Type B pancreatic cell (in vitro differentiated cells): ENCODE measurements at regions not wholly inside any gene's neighbourhood (a gene's known extent, or its start where the extent isn't known, plus 50 kb on each side); places are given as distances from the start of the nearest gene placed in this dataset.

Source experiments
- DNase-seq: peaks from one replicate; pipeline ENCODE4 v3.0.0; 2021; ENCODE audit warnings: mixed read lengths; ENCODE audit not compliant: unreplicated experiment; ENCODE audit errors: extremely low spot score
- H3K27ac Mint-ChIP-seq: 2 replicates; pipeline ENCODE4 v1.8.0; 2021; ENCODE audit warnings: mild to moderate bottlenecking, mixed read lengths
- H3K27me3 Mint-ChIP-seq: 2 replicates; pipeline ENCODE4 v1.8.0; 2021; ENCODE audit warnings: mixed read lengths
- H3K36me3 Mint-ChIP-seq: 2 replicates; pipeline ENCODE4 v1.8.0; 2021; ENCODE audit warnings: mixed read lengths
- H3K4me1 Mint-ChIP-seq: one replicate; pipeline ENCODE4 v1.8.0; 2021; ENCODE audit warnings: mixed read lengths; ENCODE audit not compliant: unreplicated experiment
- H3K4me3 Mint-ChIP-seq: 2 replicates; pipeline ENCODE4 v1.8.0; 2021; ENCODE audit warnings: mild to moderate bottlenecking, mixed read lengths
- H3K9me3 Mint-ChIP-seq: 2 replicates; pipeline ENCODE4 v1.8.0; 2021; ENCODE audit warnings: mixed read lengths
- TF ChIP-seq, protein P1 (sequence below): fragments of 200-600 bp; sonication (generic); conservative IDR thresholded peaks from 2 replicates; pipeline ENCODE4 v1.5.0; 2021; ENCODE audit warnings: antibody characterized with exemption, mild to moderate bottlenecking

DNA sequence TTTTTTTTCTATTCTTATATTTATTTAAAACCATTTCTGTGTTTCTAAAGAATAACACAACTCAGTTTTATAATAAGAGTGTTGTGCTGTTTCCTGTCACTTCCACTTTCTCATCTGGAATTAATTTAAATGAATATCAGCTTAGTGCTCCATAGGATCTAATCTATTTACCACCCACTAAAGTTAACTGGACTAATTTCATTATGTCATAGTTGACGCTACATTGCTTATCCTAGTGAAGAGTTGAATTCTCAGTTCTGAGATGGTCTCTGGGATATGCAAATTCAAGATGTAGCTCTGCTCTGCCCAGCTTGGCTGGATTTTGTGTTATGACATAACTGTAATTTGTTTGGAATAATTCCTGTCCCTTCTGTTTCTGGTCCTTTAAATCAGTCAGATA lies 380.1 kb downstream of the METTL15 start:
- H3K4me3 Mint-ChIP-seq = no peak overlapping the region
- no peaks in the 10 kb centered on the region for H3K4me1 Mint-ChIP-seq
- peaks cover 3% of the 10 kb centered on the region for H3K9me3 Mint-ChIP-seq
- TF ChIP-seq, protein P1, sequence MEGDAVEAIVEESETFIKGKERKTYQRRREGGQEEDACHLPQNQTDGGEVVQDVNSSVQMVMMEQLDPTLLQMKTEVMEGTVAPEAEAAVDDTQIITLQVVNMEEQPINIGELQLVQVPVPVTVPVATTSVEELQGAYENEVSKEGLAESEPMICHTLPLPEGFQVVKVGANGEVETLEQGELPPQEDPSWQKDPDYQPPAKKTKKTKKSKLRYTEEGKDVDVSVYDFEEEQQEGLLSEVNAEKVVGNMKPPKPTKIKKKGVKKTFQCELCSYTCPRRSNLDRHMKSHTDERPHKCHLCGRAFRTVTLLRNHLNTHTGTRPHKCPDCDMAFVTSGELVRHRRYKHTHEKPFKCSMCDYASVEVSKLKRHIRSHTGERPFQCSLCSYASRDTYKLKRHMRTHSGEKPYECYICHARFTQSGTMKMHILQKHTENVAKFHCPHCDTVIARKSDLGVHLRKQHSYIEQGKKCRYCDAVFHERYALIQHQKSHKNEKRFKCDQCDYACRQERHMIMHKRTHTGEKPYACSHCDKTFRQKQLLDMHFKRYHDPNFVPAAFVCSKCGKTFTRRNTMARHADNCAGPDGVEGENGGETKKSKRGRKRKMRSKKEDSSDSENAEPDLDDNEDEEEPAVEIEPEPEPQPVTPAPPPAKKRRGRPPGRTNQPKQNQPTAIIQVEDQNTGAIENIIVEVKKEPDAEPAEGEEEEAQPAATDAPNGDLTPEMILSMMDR = no peak
- DNase-seq = no peak
- H3K27me3 Mint-ChIP-seq = no peaks in the 10 kb centered on the region
- H3K36me3 Mint-ChIP-seq = peaks cover 4% of the 10 kb centered on the region
- no peak overlapping the region for H3K27ac Mint-ChIP-seq

DNA sequence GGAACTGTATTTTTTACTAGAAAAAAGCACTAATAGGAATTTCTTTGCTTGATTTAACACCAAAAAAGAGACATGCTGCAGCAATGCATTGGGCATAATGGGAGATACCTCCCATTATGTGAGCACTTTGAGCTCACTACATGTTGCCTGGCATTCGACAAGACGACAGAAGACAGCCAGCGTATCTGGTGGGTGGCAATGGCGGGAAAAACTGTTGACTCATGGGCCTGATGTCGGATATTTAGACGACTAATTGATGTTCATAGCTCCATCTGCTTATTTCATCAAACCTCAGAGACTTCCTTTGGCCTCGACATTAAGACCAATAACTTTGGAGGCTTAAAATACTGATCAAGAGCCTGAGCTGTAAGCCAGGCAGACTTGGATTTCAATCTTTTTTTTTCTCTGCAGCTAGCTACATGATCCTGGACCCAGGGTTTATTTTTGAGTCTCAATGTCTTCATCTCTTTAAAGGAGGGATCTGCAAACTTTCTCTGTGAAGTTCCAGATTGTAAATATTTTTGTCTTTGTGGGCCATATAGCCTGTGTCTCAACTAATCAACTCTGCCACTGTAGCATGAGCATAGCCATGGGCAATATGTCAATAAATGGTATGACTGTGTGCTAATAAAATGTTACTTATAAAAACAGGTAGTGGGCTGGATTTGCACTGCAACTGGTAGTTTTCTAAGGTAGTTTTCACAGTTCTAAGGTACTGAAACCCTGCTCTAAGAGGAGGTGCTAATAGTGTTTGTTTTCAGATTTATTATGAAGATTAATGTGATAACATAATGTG lies 375.1 kb downstream of the METTL15 start:
- Mint-ChIP-seq H3K4me3 (no peak overlapping the region), H3K9me3 (no peaks in the 10 kb centered on the region), H3K4me1 (peaks cover 6% of the 10 kb centered on the region), H3K36me3 (no peaks in the 10 kb centered on the region), H3K27me3 (peaks cover 3% of the 10 kb centered on the region), H3K27ac (no peak overlapping the region)
- TF ChIP-seq, protein P1 = no peak
- DNase-seq = no peak

GRCh38 chr11:28482666-28483065 lies 374.5 kb downstream of the METTL15 start:
- no peaks in the 10 kb centered on the region for H3K36me3 Mint-ChIP-seq

GRCh38 chr11:28481616-28482480 lies 373.7 kb downstream of the METTL15 start:
- peaks cover 3% of the 10 kb centered on the region for H3K27me3 Mint-ChIP-seq
- no peaks in the 10 kb centered on the region for H3K9me3 Mint-ChIP-seq
- no peak for DNase-seq
- H3K36me3 Mint-ChIP-seq = no peaks in the 10 kb centered on the region
- H3K27ac Mint-ChIP-seq = no peak overlapping the region
- H3K4me1 Mint-ChIP-seq = peaks cover 6% of the 10 kb centered on the region
- TF ChIP-seq, protein P1 = no peak
- no peak overlapping the region for H3K4me3 Mint-ChIP-seq

More at GRCh38 chr11:28482666-28483065, 374.5 kb downstream of the METTL15 start:
- Mint-ChIP-seq H3K4me1 (peaks cover 6% of the 10 kb centered on the region), H3K9me3 (no peaks in the 10 kb centered on the region), H3K4me3 (no peak overlapping the region), H3K27ac (no peak overlapping the region), H3K27me3 (peaks cover 3% of the 10 kb centered on the region)
- DNase-seq = no peak
- TF ChIP-seq, protein P1 = no peak

DNA sequence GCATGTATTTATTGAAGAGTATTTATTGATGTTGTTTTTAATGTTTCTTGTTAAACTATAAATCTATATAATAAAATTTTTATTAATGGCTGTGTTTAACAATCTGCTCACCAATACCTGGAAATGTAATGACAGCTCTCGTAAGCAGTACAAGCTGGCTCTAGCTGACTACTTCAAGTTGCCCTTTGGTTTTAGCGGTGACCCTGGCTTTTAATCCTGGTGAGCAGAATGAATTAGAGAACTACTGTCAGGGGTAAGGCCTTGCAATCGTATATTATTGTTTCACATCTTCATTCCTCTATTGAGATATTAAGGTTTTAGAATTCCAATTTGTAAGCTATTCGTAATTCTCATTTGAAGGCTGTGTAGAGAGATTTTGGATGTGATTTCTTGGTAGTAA lies 372.2 kb downstream of the METTL15 start:
- TF ChIP-seq, protein P1 = no peak
- Mint-ChIP-seq H3K36me3 (no peaks in the 10 kb centered on the region), H3K27me3 (peaks cover 3% of the 10 kb centered on the region), H3K4me3 (no peak overlapping the region), H3K27ac (no peak overlapping the region), H3K9me3 (no peaks in the 10 kb centered on the region), H3K4me1 (peaks cover 19% of the 10 kb centered on the region)
- no peak for DNase-seq
